ENCODE measurements at regions not wholly inside any gene's neighbourhood (a gene's known extent, or its start where the extent isn't known, plus 50 kb on each side); places are given as distances from the start of the nearest gene placed in this dataset.

- ATAC-seq (no peak), DNase-seq (no peak)
- 80% methylated on average over 1 of the region's 1 CpG for WGBS (ENCODE audit: insufficient coverage)
- Mint-ChIP-seq H3K36me3 (no peaks in the 10 kb centered on the region), H3K27me3 (ENCODE audit: low read depth in 2 of 2) (no peaks in the 10 kb centered on the region), H3K4me1 (no peaks in the 10 kb centered on the region), H3K9me3 (peaks cover 3% of the 10 kb centered on the region in 2 donors), H3K27ac (no peak overlapping the region), H3K4me3 (no peak overlapping the region)
- H3K4me3 ChIP-seq (ENCODE audit: low read length) = no peak overlapping the region
- intact Hi-C loops (cut with micrococcal nuclease) = no loop called here
- no peak overlapping the region for H3K27ac ChIP-seq (ENCODE audit: low read length)
- H3K36me3 ChIP-seq (ENCODE audit: control insufficient read depth, insufficient read depth, low read length) = no peaks in the 10 kb centered on the region
- H3K4me1 ChIP-seq (ENCODE audit: control insufficient read depth, insufficient read depth, low read length) = no peaks in the 10 kb centered on the region
- no peaks in the 10 kb centered on the region for H3K9me3 ChIP-seq (ENCODE audit: control insufficient read depth, insufficient read depth, low read length)
- H3K27me3 ChIP-seq (ENCODE audit: control insufficient read depth, insufficient read depth, low read length) = no peaks in the 10 kb centered on the region
- TF ChIP-seq CTCF (IDR thresholded peaks at IDR 0.05) = no peak
These were observed 240.2 kb upstream of the ADAMTS3 start for GRCh38 chr4:72809208-72809607.

DNA sequence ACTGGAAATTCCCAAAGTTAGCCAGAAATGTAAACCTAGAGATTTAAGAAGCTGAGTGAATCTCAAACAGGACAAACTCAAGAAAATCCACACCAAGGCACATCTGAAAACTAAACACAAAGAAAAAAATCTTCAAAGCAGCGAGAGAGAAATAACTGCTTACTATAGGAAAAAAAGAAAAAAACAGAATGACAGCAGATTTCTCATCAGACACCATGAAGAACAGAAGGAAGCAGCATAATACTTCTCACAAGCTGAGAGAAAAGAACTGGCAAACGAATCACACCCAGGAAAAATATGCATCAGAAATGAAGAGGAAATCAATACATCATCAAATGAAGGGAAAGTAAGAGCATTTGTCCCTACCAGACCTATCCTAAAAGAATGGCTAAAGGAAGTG is 236.3 kb upstream of the ADAMTS3 start:
- no peak overlapping the region for H3K4me3 ChIP-seq (ENCODE audit: low read length)
- Mint-ChIP-seq H3K4me3 (no peak overlapping the region), H3K4me1 (no peaks in the 10 kb centered on the region), H3K9me3 (peaks cover 3 to 9% of the 10 kb centered on the region in 2 donors), H3K27ac (no peak overlapping the region), H3K27me3 (ENCODE audit: low read depth in 2 of 2) (no peaks in the 10 kb centered on the region), H3K36me3 (no peaks in the 10 kb centered on the region)
- H3K9me3 ChIP-seq (ENCODE audit: control insufficient read depth, insufficient read depth, low read length) = no peaks in the 10 kb centered on the region
- WGBS (ENCODE audit: insufficient coverage) = 40% methylated on average over 2 of the region's 2 CpGs
- H3K27me3 ChIP-seq (ENCODE audit: control insufficient read depth, insufficient read depth, low read length) = no peaks in the 10 kb centered on the region
- DNase-seq (no peak), ATAC-seq (no peak)
- H3K4me1 ChIP-seq (ENCODE audit: control insufficient read depth, insufficient read depth, low read length) = no peaks in the 10 kb centered on the region
- H3K27ac ChIP-seq (ENCODE audit: low read length) = no peak overlapping the region
- intact Hi-C loops (cut with micrococcal nuclease) = no loop called here
- H3K36me3 ChIP-seq (ENCODE audit: control insufficient read depth, insufficient read depth, low read length) = no peaks in the 10 kb centered on the region
- no peak for TF ChIP-seq CTCF (IDR thresholded peaks at IDR 0.05)

DNA sequence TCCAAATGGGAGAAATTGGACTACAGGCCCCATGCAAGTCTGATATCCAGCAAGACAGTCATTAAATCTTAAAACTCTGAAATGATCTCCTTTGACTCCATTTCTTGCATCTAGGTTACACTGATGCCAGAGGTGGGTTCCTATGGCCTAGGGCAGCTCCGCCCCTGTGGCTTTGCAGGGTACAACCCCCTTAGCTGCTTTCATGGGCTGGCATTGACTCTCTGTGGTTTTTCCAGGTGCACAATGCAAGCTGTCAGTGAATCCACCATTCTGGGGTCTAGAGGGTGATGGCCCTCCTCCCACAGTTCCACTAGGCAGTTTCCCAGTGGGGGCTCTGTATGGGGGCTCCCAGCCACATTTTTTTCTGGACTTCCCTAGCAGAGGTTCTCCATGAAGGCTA is 228.5 kb upstream of the ADAMTS3 start:
- no peak overlapping the region for H3K4me3 Mint-ChIP-seq
- Histone ChIP-seq H3K27ac (ENCODE audit: low read length) (no peak overlapping the region), H3K9me3 (ENCODE audit: control insufficient read depth, insufficient read depth, low read length) (peaks cover 4% of the 10 kb centered on the region), H3K4me1 (ENCODE audit: control insufficient read depth, insufficient read depth, low read length) (no peaks in the 10 kb centered on the region), H3K27me3 (ENCODE audit: control insufficient read depth, insufficient read depth, low read length) (no peaks in the 10 kb centered on the region), H3K36me3 (ENCODE audit: control insufficient read depth, insufficient read depth, low read length) (no peaks in the 10 kb centered on the region), H3K4me3 (ENCODE audit: low read length) (no peak overlapping the region)
- ATAC-seq = no peak
- H3K36me3 Mint-ChIP-seq = no peaks in the 10 kb centered on the region
- H3K9me3 Mint-ChIP-seq = peaks cover 7 to 11% of the 10 kb centered on the region in 2 donors
- DNase-seq = no peak
- no peak overlapping the region for H3K27ac Mint-ChIP-seq
- 74% methylated on average over 1 of the region's 1 CpG for WGBS (ENCODE audit: insufficient coverage)
- no peaks in the 10 kb centered on the region for H3K27me3 Mint-ChIP-seq (ENCODE audit: low read depth in 2 of 2)
- intact Hi-C loops (cut with micrococcal nuclease) = no loop called here
- no peak for TF ChIP-seq CTCF (IDR thresholded peaks at IDR 0.05)
- no peaks in the 10 kb centered on the region for H3K4me1 Mint-ChIP-seq

GRCh38 chr4:72791054-72791453 is 222.0 kb upstream of the ADAMTS3 start:
- H3K4me3 ChIP-seq (ENCODE audit: low read length) = no peak overlapping the region
- no peaks in the 10 kb centered on the region for H3K4me1 ChIP-seq (ENCODE audit: control insufficient read depth, insufficient read depth, low read length)
- H3K27me3 ChIP-seq (ENCODE audit: control insufficient read depth, insufficient read depth, low read length) = no peaks in the 10 kb centered on the region
- 92% methylated on average over 2 of the region's 2 CpGs for WGBS (ENCODE audit: insufficient coverage)
- no peaks in the 10 kb centered on the region for H3K27me3 Mint-ChIP-seq (ENCODE audit: low read depth in 2 of 2)
- no peaks in the 10 kb centered on the region for H3K4me1 Mint-ChIP-seq
- no peak for TF ChIP-seq CTCF (IDR thresholded peaks at IDR 0.05)
- H3K9me3 Mint-ChIP-seq = peaks cover 10% of the 10 kb centered on the region in 2 donors
- ATAC-seq (no peak), DNase-seq (no peak)
- no peak overlapping the region for H3K27ac ChIP-seq (ENCODE audit: low read length)
- peaks cover 3% of the 10 kb centered on the region for H3K9me3 ChIP-seq (ENCODE audit: control insufficient read depth, insufficient read depth, low read length)
- no peak overlapping the region for H3K27ac Mint-ChIP-seq
- H3K36me3 Mint-ChIP-seq = no peaks in the 10 kb centered on the region
- intact Hi-C loops (cut with micrococcal nuclease) = no loop called here
- H3K36me3 ChIP-seq (ENCODE audit: control insufficient read depth, insufficient read depth, low read length) = no peaks in the 10 kb centered on the region
- H3K4me3 Mint-ChIP-seq = no peak overlapping the region

Data from natural killer cell (primary cell).